Activated naive CD8-positive, alpha-beta T cell treated with anti-CD3 and anti-CD28 coated beads, Interleukin-2, amount 50 U/mL, for 24 hours (primary cell): ENCODE measurements at regions not wholly inside any gene's neighbourhood (a gene's known extent, or its start where the extent isn't known, plus 50 kb on each side); places are given as distances from the start of the nearest gene placed in this dataset.
"Not testable (repeated sequence)": the region's sequence is repeated elsewhere in the genome, so short reads cannot be mapped to it uniquely, and the experiment has no call there.

Source experiments
- ATAC-seq: fragments of 150-1000 bp; cut with Tn5 transposase; one replicate; pipeline ENCODE4 v1.10.0; 2021
- DNase-seq: peaks from one replicate; pipeline ENCODE4 v3.0.0; 2021
- H3K27ac Mint-ChIP-seq: one replicate; pipeline ENCODE4 v1.8.0; 2021; ENCODE audit warnings: mild to moderate bottlenecking, mixed read lengths
- H3K27me3 Mint-ChIP-seq: one replicate; pipeline ENCODE4 v1.8.0; 2021; ENCODE audit warnings: mixed read lengths
- H3K36me3 Mint-ChIP-seq: one replicate; pipeline ENCODE4 v1.8.0; 2021; ENCODE audit warnings: low read depth, mixed read lengths
- H3K4me1 Mint-ChIP-seq: one replicate; pipeline ENCODE4 v1.8.0; 2021; ENCODE audit warnings: mixed read lengths
- H3K4me3 Mint-ChIP-seq: one replicate; pipeline ENCODE4 v1.8.0; 2021; ENCODE audit warnings: mild to moderate bottlenecking, moderate library complexity, mixed read lengths
- H3K9me3 Mint-ChIP-seq: one replicate; pipeline ENCODE4 v1.8.0; 2021; ENCODE audit warnings: mixed read lengths

DNA sequence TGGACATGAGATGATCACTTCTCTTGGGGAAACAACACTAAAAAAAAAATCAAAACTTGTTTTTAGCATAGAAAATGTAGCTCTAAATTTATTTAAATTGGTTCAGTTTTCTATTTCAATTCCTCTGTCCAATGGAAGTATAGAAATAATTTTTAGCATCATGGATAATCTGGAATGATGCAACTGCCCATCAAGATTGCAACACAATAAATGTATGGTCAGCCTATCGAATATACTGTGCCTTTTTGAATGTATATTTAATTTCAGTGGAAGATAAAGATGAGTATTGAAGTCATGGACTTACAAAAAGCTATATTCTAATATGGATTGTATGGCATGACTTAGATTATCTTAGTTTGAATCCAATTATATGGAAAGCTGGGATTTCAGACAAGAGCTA is 906.7 kb downstream of the IGSF11 start:
- Mint-ChIP-seq H3K9me3 (no peaks in the 10 kb centered on the region), H3K4me1 (no peaks in the 10 kb centered on the region), H3K27me3 (no peaks in the 10 kb centered on the region), H3K36me3 (no peaks in the 10 kb centered on the region), H3K4me3 (no peak overlapping the region), H3K27ac (no peak overlapping the region)
- DNase-seq (no peak), ATAC-seq (no peak)

DNA sequence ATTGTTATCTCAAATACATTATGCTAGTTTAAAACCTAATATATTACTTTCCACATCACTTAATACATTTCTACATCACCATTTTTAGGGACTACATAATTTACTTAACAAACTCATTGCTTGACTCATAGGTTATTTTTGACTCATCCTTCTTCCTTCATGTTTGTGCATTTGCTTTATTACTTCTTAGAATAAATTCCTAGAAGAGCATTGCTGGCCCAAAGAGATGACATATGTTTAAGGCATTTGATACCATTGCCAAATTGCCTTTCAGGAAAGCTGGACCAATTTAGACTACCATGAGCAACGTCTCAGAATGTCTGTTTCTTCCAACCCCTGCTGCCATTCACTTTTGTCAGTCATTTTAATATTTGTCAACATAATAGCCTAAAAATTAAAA is 905.8 kb downstream of the IGSF11 start:
- H3K36me3 Mint-ChIP-seq, result no peaks in the 10 kb centered on the region
- ATAC-seq, result no peak
- no peaks in the 10 kb centered on the region for H3K27me3 Mint-ChIP-seq
- no peak for DNase-seq
- no peak overlapping the region for H3K27ac Mint-ChIP-seq
- H3K4me1 Mint-ChIP-seq, result no peaks in the 10 kb centered on the region
- H3K9me3 Mint-ChIP-seq, result no peaks in the 10 kb centered on the region
- no peak overlapping the region for H3K4me3 Mint-ChIP-seq

GRCh38 chr3:118137778-118138177 is 896.9 kb downstream of the IGSF11 start:
- Mint-ChIP-seq H3K4me3 (no peak overlapping the region), H3K4me1 (no peaks in the 10 kb centered on the region), H3K27me3 (no peaks in the 10 kb centered on the region), H3K9me3 (peaks cover 21% of the 10 kb centered on the region), H3K36me3 (no peaks in the 10 kb centered on the region), H3K27ac (no peak overlapping the region)
- ATAC-seq (no peak), DNase-seq (no peak)

DNA sequence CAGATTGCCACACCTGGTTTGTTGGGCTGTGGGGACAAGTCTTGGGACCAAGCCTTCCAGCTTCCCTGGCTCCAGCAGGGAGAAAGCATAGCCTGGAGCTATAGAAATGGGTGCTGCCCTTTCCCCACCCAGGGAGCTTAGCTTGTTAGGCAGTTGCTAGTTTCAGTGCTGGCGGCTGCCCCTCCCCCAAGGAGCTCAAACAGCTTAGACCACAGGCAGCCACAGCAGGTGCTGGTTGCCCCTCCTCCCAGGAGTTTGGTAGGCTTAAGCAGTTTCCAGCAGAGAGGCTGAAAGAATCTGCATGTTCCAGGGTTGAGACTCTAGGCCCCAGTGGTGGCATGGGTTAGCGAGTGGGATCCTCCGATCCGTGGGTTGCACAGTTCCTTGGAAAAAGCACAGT is 889.7 kb downstream of the IGSF11 start:
- Mint-ChIP-seq H3K9me3 (peaks cover 15% of the 10 kb centered on the region), H3K4me3 (no peak overlapping the region), H3K4me1 (no peaks in the 10 kb centered on the region), H3K27me3 (no peaks in the 10 kb centered on the region), H3K27ac (no peak overlapping the region), H3K36me3 (no peaks in the 10 kb centered on the region)
- no peak for DNase-seq
- ATAC-seq, result no peak

DNA sequence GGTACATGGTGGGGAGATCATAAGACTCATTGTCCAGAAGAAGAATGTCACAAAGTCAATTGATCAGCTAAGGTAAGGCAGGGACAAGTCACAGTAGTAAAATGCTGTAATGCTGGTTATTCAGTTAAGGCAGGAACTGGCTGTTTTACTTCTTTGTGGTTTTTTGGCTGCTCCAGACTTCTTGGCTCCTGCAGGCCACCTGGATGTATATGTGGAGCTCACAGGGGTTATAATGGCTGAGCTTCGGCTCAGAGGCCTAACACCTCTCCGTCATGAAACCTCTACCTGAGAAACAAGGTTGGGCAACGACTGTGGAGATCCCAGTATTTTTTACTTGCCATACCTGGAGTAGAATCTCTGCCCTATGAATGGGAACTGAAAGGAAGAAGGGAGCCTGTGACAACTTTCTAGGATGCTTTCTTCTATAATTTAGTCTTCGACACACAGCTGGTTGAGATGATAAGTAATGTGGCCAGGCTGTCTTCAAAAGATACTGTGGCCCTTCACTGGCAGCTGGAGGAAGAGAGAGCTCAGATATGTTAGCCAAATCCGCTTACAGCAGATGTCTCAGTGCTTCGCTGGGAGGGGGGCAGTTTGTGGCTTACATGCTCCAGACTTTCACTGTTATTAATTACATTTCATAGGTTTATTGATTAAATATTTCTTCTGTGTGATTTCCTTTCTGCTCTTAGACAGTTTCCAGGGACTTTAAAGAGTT is 887.8 kb downstream of the IGSF11 start:
- Mint-ChIP-seq H3K4me3 (no peak overlapping the region), H3K4me1 (no peaks in the 10 kb centered on the region), H3K27ac (no peak overlapping the region), H3K36me3 (no peaks in the 10 kb centered on the region), H3K9me3 (peaks cover 16% of the 10 kb centered on the region), H3K27me3 (no peaks in the 10 kb centered on the region)
- ATAC-seq (no peak), DNase-seq (no peak)

- Mint-ChIP-seq H3K36me3 (no peaks in the 10 kb centered on the region), H3K4me1 (no peaks in the 10 kb centered on the region), H3K4me3 (no peak overlapping the region), H3K27ac (no peak overlapping the region), H3K27me3 (no peaks in the 10 kb centered on the region), H3K9me3 (peaks cover 32% of the 10 kb centered on the region)
- DNase-seq (no peak), ATAC-seq (no peak)
Measured at GRCh38 chr3:118151164-118151563, 883.5 kb downstream of the IGSF11 start.

DNA sequence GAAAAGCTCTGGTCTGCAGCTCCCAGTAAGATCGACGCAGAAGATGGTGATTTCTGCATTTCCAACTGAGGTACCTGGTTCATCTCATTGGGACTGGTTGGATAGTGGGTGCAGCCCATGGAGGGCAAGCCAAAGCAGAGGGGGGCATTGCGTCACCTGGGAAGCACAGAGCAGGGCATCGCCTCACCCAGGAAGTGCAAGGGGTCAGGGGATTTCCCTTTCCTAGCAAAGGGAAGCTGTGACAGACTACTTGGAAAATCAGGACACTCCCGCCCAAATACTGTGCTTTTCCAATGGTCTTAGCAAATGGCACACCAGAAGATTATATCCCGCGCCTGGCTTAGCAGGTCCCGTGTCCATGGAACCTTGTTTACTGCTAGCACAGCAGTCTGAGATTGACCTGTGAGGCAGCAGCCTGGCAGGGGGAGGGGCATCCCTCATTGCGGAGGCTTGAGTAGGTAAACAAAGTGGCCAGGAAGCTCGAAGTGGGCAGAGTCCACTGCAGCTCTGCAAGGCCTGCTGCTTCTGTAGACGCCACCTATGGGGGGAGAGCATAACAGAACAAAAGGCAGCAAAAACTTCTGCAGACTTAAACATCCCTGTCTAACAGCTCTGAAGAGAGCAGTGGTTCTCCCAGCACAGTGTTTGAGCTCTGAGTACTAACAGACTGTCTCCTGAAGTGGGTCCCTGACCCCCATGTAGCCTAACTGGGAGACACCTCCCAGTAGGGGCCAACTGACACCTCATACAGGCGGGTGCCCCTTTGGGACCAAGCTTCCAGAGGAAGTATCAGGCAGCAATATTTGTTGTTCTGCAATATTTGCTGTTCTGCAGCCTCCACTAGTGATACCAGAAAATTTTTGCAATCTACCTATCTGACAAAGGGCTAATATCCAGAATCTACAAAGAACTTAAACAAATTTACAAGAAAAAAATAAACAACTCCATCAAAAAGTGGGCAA is 871.7 kb downstream of the IGSF11 start:
- H3K9me3 Mint-ChIP-seq, result peaks cover 20% of the 10 kb centered on the region
- H3K4me3 Mint-ChIP-seq, H3K27me3 Mint-ChIP-seq, DNase-seq, H3K36me3 Mint-ChIP-seq, ATAC-seq, H3K4me1 Mint-ChIP-seq, H3K27ac Mint-ChIP-seq: not testable (repeated sequence)

DNA sequence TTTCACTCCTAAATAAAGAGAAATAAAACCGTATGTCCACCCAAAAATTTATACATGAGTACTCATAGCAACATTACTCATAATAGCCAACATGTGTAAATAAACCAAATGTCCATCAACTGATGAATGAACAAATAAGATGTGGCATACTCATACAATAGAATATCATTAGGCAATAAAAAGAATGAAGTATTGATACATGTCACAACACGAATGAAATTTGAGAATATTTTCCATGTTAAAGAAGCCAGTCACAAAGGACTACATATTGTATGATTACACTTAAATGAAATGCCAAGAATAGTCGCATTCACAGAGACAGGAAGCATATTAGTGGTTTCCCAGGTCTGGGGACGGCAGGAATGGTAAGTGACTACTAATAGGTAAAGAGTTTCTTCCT is 869.2 kb downstream of the IGSF11 start:
- ATAC-seq, result no peak
- no peaks in the 10 kb centered on the region for H3K4me1 Mint-ChIP-seq
- H3K27ac Mint-ChIP-seq, result no peak overlapping the region

GRCh38 chr3:118167571-118167970 is 867.1 kb downstream of the IGSF11 start:
- Mint-ChIP-seq H3K4me1 (no peaks in the 10 kb centered on the region), H3K27me3 (no peaks in the 10 kb centered on the region), H3K9me3 (peaks cover 28% of the 10 kb centered on the region), H3K36me3 (no peaks in the 10 kb centered on the region), H3K4me3 (no peak overlapping the region), H3K27ac (no peak overlapping the region)
- no peak for DNase-seq
- ATAC-seq, result no peak

More for the DNA sequence above, 869.2 kb downstream of the IGSF11 start:
- H3K36me3 Mint-ChIP-seq, result no peaks in the 10 kb centered on the region
- no peaks in the 10 kb centered on the region for H3K27me3 Mint-ChIP-seq
- peaks cover 26% of the 10 kb centered on the region for H3K9me3 Mint-ChIP-seq
- H3K4me3 Mint-ChIP-seq, result no peak overlapping the region
- DNase-seq, result no peak

DNA sequence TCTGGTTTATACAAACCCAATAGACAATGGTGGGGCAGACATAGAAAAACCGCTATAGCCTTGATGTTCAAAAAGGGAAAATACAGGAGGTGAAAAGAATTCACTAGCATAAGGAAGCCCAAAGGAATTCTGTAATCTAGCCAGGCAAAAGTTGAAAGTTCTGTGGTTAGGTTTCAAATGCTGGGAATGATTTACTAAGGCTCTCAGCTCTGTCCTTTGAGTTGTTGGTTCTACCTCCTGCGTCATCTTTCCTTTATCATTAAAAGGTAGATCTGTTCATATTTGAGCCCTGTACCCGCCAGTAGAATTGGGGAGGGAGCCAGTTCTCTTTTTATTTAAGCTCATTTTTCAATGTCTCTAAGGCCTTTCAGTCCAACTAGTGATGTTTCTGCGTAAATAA is 866.5 kb downstream of the IGSF11 start:
- no peak overlapping the region for H3K4me3 Mint-ChIP-seq
- DNase-seq (no peak), ATAC-seq (no peak)
- no peak overlapping the region for H3K27ac Mint-ChIP-seq
- no peaks in the 10 kb centered on the region for H3K27me3 Mint-ChIP-seq
- H3K9me3 Mint-ChIP-seq, result peaks cover 28% of the 10 kb centered on the region
- H3K36me3 Mint-ChIP-seq, result no peaks in the 10 kb centered on the region
- H3K4me1 Mint-ChIP-seq, result no peaks in the 10 kb centered on the region

DNA sequence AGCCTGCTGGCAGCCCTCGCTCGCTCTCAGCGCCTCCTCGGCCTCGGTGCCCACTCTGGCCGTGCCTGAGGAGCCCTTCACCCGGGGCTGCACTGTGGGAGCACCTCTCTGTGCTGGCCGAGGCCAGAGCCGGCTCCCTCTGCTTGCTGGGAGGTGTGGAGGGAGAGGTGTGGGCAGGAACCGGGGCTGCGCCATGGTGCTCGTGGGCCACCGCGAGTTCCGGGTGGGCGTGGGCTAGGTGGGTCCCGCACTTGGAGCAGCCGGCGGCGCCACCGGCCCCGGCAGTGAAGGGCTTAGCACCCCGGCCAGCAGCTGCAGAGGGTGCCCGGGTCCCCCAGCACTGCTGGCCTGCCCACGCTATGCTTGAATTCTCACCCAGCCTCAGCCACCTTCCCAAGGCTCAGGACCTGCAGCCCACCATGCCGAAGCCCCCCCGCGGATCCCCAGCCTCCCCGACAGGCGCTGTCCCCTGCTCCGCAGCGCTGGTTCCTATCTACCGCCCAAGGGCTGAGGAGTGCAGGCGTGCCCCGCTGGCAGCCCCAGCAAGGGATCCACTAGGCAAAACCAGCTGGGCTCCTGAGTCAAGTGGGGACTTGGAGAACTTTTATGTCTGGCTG is 863.3 kb downstream of the IGSF11 start:
- Mint-ChIP-seq H3K4me3 (no peak overlapping the region), H3K36me3 (no peaks in the 10 kb centered on the region), H3K9me3 (peaks cover 24% of the 10 kb centered on the region), H3K4me1 (no peaks in the 10 kb centered on the region), H3K27ac (no peak overlapping the region), H3K27me3 (no peaks in the 10 kb centered on the region)
- ATAC-seq, result no peak
- no peak for DNase-seq

- no peak for ATAC-seq
- no peak overlapping the region for H3K27ac Mint-ChIP-seq
- no peaks in the 10 kb centered on the region for H3K27me3 Mint-ChIP-seq
- no peak overlapping the region for H3K4me3 Mint-ChIP-seq
- peaks cover 26% of the 10 kb centered on the region for H3K9me3 Mint-ChIP-seq
- DNase-seq, result no peak
- H3K36me3 Mint-ChIP-seq, result no peaks in the 10 kb centered on the region
- H3K4me1 Mint-ChIP-seq, result no peaks in the 10 kb centered on the region
Measured at GRCh38 chr3:118180853-118181252, 853.8 kb downstream of the IGSF11 start.

DNA sequence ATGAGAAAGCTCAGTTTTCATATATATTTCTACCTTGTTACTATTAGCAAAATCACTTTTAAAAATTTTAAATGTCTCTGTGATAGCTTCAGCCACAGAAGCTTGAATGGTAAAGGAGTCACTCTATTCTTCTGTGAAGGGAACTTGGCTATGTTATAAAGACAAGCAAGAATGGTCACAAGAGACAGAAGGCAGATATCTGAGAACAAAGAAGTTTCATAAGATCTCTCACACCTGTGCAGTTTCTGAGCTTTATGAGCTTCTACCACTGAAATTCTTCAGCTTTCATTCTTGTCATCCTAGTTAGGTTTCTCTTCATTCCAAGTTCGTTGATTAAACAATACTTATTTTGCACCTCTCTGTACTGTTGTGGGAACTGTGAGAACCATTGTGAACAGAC is 853.4 kb downstream of the IGSF11 start:
- no peak overlapping the region for H3K27ac Mint-ChIP-seq
- H3K36me3 Mint-ChIP-seq, result no peaks in the 10 kb centered on the region
- no peaks in the 10 kb centered on the region for H3K27me3 Mint-ChIP-seq
- ATAC-seq (no peak), DNase-seq (no peak)
- peaks cover 26% of the 10 kb centered on the region for H3K9me3 Mint-ChIP-seq
- no peak overlapping the region for H3K4me3 Mint-ChIP-seq
- no peaks in the 10 kb centered on the region for H3K4me1 Mint-ChIP-seq

GRCh38 chr3:118186051-118186450 is 848.6 kb downstream of the IGSF11 start:
- Mint-ChIP-seq H3K4me3 (no peak overlapping the region), H3K4me1 (no peaks in the 10 kb centered on the region), H3K9me3 (peaks cover 28% of the 10 kb centered on the region), H3K27me3 (no peaks in the 10 kb centered on the region), H3K27ac (no peak overlapping the region), H3K36me3 (no peaks in the 10 kb centered on the region)
- DNase-seq (no peak), ATAC-seq (no peak)

- Mint-ChIP-seq H3K27ac (no peak overlapping the region), H3K4me3 (no peak overlapping the region), H3K36me3 (no peaks in the 10 kb centered on the region), H3K4me1 (no peaks in the 10 kb centered on the region), H3K9me3 (peaks cover 28% of the 10 kb centered on the region), H3K27me3 (no peaks in the 10 kb centered on the region)
- DNase-seq, result no peak
- no peak for ATAC-seq
Measured at GRCh38 chr3:118187221-118187620, 847.4 kb downstream of the IGSF11 start.
